ENCODE measurements at regions not wholly inside any gene's neighbourhood (a gene's known extent, or its start where the extent isn't known, plus 50 kb on each side); places are given as distances from the start of the nearest gene placed in this dataset.
A peak's percentile ranks its signal among the peaks of the same experiment; 100 is the strongest.
"Not testable (repeated sequence)": the region's sequence is repeated elsewhere in the genome, so short reads cannot be mapped to it uniquely, and the experiment has no call there.

DNA sequence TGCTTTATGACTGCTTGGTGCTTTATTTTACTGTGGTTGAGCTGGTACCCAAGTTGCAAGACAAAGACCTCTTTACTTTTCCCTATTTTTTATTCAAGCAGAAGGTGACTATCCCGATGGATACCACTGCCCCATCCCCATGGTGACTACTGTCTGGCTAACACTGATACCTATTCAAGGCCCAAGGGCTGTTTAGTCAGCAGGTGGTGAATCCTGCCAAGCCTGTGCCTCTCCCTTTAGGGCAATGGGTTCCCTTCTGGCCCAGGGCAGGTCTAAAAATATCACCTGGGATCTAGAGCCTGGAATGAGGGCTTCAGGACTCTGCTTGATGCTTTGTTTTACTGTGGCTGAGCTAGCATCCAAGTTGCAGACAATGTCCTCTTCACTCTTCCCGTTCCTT, 510.0 kb upstream of the GRAMD2B start:
- no peak for DNase-seq (ENCODE audit: low spot score)

DNA sequence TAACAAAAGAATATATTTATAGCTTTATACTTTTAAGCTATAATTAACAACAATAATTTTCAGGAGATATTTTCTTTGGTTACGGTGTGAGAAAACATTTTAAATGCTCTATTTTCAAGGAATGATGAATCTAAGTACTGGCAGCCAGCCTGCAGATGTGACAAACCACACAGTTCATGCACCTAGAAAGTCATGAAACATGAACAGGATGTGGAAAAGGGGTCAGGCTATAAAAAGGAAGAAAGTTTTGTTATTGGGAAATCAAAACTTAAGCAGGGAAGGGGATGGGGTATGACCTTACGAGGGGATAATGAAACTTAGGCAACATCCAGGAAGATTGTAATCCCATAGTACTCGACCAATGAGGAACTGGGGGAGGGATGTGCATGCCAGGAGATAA, 508.7 kb upstream of the GRAMD2B start:
- no peak for DNase-seq (ENCODE audit: low spot score)

DNA sequence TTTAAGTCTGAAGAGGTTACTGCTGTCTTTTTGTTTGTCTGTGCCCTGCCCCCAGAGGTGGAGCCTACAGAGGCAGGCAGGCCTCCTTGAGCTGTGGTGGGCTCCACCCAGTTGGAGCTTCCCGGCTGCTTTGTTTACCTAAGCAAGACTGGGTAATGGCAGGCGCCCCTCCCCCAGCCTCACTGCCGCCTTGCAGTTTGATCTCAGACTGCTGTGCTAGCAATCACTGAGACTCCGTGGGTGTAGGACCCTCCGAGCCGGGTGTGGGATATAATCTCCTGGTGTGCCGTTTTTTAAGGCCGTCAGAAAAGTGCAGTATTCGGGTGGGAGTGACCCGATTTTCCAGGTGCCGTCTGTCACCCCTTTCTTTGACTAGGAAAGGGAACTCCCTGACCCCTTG, 499.3 kb upstream of the GRAMD2B start:
- not testable (repeated sequence) for DNase-seq (ENCODE audit: low spot score)

DNA sequence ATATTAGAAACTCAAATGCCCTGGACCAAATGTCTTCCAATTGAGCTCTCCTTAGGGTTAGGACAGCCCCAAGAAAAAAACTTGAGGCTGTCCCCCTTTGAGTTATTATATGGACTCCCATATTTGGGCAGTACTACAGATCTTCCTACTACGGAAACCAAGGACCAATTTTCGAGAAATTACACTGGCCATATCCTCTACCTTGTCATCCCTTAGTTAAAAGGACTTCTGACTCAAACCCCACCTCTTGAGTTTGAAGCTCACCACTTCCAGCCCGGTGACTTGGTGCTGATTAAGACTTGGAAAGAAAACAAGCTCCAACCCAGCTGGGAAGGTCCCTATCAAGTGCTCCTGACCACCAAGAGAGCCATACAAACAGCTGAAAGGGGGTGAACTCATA, 497.0 kb upstream of the GRAMD2B start:
- DNase-seq (ENCODE audit: low spot score): no peak

DNA sequence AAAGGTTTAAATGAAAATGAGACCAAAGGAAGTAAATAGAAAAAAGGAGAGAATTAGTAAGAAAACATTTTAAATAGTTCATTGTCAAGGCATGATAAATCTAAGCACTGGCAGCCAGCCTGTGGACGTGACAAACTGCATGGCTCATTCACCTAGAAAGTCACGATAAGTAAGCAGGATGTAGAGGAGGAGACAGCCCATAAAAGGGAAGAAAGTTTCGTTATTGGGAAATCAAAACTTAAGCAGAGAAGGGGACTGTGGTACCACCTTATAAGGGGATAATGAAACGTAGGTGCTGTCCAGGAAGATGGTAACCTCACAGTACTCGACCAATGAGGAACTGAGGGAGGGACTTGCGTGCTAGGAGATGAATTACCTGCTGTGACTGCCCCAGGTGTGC, 494.5 kb upstream of the GRAMD2B start:
- DNase-seq (ENCODE audit: low spot score): peak; percentile 48

DNA sequence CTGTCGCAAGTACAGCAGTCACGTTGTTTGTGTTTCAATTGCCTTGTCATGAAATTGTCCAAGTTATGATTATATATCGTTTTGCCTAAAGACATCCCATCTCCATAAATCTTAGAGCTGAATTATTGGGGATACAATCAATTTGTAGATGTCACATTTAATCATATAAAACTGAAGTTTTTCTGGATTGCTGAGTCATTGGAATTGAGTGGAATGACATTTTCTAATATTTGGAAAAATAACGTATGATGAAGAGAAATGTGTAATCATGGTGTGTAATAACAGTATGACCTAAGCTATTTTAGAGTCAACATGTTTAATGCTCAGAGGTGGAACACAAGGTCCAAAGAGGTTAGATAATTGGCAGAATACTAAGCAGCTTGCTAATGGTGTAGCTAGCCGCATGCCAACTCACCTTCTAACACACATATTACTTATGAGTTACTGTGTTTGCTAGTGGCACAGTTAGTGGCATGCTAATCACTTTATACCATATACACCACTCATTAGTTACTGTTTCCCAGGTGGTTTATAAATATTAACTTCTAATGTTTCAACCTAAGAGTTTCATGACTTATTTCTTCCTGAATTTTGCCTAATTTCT, 473.1 kb upstream of the GRAMD2B start:
- no peak for DNase-seq (ENCODE audit: low spot score)

DNA sequence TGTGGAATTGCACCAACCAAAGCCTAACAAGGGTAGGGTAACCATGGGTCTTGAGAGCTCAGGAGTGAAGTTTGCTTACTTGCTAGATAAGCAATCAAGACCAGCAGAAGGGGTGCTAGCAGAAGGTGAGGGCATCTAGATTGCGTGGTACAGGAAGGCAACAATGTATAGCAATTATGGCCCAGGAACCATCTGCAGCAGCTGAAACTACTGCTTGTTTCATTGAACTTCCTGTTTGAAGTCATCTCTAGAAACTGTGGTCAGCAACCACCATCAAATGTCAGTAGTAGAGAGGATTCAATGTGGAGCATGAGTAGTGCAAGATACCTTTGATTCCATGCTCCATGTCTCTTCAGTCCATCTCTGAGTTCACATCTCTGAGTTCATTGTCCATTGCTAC, 462.1 kb upstream of the GRAMD2B start:
- DNase-seq (ENCODE audit: low spot score): no peak

DNA sequence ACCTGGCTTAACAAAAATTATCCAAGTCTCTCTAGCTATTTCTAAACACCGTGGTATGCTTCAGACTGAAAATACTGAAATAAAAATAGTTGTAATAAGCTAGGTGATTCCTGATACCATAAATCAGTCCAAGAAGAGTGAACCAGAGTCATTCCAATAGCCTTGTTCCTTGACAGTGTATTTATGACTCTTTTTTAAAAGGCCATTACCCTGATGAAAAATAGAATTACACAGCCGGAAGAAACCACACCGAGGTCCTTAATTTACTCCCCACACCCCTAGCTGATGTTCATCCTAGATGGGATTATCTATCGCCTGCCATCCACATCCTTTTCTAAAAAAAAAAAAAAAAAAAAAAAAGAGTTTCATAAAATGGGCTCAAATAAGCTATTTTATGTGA, 457.6 kb upstream of the GRAMD2B start:
- DNase-seq (ENCODE audit: low spot score): no peak

DNA sequence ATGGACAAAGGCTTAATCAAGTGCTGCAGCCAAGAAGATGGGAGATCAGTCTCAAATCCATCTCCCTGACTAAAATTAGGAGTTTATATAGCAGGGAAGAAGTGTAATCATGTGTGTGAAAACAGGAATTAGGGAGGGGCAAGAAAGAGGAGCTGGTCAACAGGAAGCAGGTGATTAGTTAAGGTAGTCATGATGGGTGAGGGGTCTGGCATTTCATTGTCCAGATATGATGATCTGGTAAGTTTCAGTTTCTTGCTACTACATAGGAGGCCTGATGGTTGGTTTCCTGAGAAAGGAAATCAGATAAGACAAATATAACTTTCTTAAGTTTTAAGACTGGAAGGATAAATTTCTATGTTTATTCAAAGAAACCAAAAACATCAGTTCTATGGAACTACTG, 455.6 kb upstream of the GRAMD2B start:
- DNase-seq (ENCODE audit: low spot score): no peak

DNA sequence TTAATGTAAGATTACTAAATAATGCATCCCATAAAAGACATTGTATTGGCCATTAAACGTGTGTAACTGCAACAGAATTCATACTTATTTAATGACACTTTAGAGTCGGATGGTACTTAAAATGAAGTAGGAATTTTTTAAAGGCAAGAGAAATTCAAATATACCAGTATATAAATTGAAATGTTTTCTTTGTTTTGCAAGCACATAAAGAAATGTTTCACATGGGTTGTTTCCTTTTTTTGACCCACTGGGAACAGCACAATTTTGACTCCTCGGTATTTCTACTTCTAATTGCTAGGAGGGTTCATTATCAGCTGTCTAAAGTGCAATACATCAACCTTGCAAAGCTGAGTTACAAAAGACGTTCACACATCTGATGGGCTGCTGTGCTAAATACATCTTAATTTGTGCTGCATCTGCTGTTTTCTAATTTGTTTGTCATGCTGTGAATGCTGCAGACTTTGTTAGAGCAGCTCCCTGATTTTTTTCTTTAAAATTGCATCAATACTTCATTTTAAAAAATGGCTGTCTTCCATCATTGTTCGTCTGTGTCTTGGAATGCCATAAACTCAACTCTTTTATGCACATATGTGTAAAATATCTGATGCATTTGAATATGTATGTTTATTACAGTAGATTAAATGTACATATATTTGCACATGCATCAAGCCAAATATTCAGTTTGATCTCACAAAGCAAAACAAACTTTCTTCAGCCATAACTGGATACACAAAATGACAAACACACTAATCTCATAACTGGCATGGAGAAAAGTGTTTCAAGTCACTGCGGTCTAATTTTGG, 454.0 kb upstream of the GRAMD2B start:
- no peak for DNase-seq (ENCODE audit: low spot score)

DNA sequence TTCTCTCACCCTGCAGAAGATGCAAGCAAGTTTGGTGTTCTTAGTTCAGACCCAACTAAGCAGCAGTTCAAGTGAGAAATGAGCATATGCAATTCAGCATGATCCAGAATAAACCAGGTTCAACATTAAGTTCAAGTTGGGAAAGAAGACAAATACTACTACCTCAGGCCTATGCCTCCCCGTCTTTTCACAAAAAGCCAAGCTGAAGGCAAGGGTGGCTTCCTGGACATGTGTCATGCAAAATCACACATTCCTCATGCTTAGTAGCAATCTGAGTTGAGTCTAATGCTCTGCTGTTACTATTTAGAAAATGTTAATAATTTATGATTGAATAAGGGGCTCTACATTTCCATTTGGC, 453.4 kb upstream of the GRAMD2B start:
- DNase-seq (ENCODE audit: low spot score): no peak

DNA sequence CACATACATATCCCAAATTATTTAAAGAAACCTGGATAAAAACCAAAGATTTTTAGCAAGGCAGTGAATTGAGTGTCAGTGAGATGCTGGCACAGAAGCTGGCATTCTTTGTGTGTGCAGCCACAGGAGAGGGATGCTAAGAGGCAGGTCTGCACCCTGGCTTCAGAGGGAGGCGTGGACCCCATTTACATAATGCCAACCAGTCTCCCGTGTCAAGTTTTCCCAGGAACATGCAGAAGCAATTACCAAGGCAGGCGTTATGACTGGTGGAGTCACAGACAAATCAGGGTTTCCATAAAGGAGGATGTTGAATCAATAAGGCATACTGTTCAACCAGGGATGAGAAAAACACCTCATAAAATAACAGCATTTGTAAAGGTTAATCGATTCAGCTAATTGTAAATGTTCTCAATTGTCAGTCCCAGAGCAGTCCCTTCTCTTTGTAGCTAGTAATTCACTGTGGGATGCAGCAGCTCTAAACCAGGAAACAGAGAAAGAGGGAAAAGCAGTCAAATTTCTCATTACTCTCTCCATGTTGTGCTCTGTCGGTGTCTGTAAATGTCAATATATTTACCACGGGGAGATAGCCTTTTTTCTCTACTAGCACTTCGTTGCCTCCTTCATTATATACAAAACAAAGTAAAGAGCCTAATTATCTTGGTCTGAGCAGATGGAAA, 452.4 kb upstream of the GRAMD2B start:
- no peak for DNase-seq (ENCODE audit: low spot score)

DNA sequence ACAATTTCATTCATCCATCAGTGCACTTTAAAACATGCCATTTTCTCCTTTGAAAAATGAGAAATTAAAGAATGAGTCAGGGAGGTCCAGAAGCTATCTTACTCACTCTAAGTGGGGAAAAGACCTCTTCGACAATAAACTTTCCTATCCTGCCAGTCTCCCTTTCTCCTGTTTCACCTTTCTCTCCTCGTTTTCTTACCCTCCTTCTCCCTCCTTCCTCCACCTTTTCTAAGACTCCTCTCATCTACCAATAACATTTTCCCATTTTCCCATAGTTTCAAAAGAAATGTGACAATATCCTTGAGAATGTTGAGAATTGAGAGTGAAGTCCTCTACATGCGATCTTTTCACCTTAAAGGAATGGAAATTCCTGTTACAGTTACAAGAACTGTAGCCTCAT, 450.5 kb upstream of the GRAMD2B start:
- no peak for DNase-seq (ENCODE audit: low spot score)

DNA sequence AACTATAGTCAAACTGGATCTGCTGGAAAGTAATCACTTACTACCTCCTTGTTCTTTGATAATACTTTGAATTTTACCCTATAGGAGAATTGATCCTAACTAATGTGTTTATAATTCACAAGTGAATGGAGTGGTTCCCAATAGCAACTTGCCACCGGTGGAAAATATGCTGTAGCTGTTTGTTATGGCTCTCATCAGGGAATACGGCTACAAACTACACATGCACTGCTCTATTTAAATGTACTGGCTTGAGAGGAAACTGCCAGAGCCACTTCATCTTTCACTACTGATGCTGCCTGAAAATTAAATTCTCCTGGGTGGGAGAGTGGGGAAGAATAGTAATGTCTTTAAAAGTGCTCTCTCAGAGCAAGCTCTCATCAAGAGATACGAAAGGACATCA, 448.5 kb upstream of the GRAMD2B start:
- DNase-seq (ENCODE audit: low spot score): no peak

DNA sequence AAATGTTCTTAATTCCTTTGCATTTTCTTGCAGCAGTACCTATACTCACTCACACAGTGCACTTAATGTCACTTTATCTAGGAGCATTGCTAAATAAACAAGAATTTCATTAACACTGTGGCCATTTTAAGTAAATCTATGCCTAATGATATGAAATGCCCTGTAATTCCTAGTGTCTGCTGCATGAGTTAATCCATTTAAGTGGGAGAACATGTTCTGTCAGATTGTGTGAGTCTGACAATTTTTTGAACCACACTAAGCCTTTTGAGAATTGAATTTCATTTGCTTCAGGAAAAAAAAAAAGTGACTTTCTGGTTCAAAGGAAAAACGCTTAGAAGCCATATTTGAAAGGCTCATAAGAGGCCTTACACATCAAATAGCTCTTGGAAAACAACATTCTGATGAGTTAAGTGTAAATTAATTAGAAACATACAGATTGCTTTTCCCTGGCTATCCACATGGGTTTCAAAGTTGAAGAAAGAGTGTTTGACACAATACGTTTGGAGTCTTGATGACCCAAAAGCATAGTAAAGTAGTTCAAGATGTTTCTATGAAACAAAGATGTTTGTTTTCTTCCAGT, 446.7 kb upstream of the GRAMD2B start:
- no peak for DNase-seq (ENCODE audit: low spot score)

DNA sequence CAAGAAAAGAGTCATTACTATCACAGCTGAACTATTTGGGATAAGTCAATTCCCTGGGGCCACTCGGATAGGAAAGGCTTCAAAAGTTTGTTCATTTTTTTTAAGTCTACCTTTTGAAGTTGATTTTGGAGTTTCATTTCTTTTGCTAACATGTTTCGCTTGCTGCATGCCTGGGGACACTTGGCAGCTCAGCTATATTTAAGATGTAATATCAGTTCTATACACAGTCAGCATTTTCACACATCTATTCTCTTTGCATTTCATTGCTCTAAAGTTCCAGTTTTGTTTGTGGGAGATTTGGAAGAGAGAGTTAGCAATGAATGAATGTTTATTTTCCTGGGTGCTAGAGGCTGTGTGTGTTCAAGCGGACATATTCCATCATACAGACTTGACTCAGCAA, 445.2 kb upstream of the GRAMD2B start:
- DNase-seq (ENCODE audit: low spot score): no peak

DNA sequence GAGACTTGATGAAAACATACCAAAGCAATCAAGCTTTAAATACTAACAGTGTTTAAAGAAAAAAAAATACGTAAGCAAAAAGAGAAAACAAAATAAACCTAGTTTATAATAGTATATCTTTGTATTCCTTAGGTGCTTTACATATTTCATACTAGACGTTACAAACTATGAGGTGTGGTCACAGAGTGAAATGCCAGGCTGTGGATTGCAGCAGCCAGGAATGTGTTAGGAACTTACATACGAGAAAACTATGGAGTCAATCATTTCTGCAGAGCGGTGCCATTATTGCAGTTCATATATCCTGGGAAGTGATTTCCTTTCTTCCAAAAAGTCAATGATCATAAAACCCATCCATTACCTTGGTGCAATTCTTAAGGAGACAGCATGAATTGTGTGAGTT, 443.6 kb upstream of the GRAMD2B start:
- DNase-seq (ENCODE audit: low spot score): no peak

DNA sequence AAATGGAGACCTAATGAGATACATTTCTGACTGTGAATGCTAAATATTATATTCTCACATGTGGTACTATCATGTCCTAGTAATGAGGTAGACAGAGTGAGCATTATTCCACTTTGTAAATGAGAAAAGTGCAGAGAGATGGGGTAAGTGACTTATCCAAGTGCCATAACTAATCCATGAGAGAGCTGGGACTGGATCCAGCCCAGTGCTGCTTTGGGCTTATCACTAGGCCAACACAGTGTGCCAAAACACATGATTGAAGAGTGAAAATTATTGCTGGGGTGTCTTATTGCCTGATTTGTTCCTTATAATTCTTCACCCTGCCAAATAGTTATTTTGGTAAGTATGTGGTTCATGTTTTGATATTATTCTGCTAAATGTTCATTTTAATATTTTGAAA, 442.2 kb upstream of the GRAMD2B start:
- DNase-seq (ENCODE audit: low spot score): no peak

DNA sequence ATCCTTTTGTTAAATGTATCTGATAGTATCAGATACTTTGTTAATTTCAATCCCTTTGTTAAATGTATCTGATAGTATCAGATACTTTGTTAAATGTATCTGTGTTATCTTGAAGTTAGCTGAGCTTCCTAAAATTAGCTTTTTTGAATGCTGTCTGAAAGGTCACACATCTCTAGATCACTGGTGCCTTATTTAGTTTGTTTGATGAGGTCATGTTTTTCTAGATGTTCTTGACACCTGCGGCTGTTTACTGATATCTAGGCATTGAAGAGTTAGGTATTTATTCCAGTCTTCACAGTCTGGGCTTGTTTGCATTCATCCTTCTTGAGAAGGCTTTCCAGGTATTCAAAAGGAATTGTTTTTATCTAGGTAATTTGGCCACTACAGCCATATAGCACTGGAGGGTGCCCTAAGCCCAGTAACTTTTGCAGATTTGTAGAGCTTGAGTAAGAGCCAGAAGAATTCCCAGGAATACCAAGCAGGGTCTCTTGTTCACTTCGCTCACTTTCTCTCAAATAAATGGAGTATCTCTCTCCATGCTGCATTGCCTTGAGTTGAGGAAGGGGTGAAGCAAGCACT, 435.4 kb upstream of the GRAMD2B start:
- DNase-seq (ENCODE audit: low spot score): no peak

DNA sequence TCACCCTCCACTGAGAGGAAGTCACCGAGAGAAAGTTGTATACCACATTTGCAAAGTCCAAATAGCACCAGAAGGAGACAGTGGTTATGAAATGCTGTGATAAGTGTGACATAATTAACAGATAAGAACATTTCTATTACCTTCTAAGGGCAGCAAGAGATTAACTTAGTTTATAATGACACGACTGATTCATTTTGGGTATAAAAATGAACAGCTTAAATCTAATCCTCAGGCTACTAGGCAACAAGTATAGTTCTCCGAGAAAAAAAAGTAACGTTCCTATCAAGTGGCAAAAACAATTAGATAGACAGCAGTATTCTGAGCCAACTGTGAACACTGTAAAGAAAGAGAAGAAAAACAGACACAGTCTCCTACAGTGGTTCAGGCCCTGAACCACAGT, 431.2 kb upstream of the GRAMD2B start:
- DNase-seq (ENCODE audit: low spot score): no peak

DNA sequence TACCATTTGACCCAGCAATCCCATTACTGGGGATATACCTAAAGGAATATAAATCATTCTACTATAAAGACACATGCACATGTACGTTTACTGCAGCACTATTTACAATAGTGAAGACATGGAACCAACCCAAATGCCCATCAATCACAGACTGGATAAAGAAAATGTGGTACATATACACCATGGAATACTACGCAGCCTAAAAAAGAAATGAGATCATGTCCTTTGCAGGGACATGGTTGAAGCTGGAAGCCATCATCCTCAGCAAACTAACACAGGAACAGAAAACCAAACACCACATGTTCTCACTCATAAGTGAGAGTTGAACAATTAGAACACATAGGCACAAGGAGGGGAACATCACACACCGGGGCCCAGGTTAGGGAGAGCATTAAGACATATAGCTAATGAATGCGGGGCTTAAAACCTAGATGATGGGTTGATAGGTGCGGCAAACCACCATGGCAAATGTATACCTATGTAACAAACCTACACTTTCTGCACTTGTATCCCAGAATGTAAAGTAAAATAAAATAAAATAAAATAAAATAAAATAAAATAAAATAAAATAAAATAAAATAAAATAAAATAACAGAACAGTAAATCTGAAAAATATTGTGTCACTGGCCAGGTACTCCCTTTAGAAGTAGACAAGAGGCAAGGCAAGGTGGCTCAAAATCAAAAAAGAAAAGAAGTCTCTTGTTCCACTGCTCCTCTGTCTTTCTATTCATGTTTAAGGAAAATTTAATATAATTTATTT, 423.8 kb upstream of the GRAMD2B start:
- not testable (repeated sequence) for DNase-seq (ENCODE audit: low spot score)

DNA sequence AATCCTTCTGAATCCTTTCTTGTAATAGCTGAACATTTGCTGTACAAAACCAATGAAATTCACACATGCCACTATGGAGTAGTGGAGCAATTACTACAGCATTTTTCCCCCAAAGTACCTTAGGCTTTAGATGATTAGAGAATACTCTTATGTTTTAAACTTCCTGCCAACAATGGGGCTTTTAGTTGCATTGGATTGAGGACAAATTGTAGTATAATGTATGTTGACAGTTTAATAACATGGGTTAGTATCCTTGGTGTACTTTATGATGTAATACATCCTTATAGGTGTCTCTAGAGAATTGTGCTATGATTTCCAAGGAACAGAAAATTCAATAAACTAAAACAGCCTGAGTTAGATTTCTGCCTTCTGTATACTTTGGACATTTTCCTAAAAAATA, 422.7 kb upstream of the GRAMD2B start:
- DNase-seq (ENCODE audit: low spot score): no peak

Measured in H4 (cell line).